COLO829 (cell line): ENCODE measurements at regions not wholly inside any gene's neighbourhood (a gene's known extent, or its start where the extent isn't known, plus 50 kb on each side); places are given as distances from the start of the nearest gene placed in this dataset.
"Not testable (repeated sequence)": the region's sequence is repeated elsewhere in the genome, so short reads cannot be mapped to it uniquely, and the experiment has no call there.

Experiments used
- DNase-seq: peaks from one replicate; pipeline ENCODE4 v3.0.0; 2012; ENCODE audit warnings: low spot score

GRCh38 chr15:46960581-46960980, 756.7 kb upstream of the SEMA6D start:
- DNase-seq, result no peak

- no peak for DNase-seq
Measured at GRCh38 chr15:46961795-46962194, 755.5 kb upstream of the SEMA6D start.

GRCh38 chr15:46988055-46988454, 729.2 kb upstream of the SEMA6D start:
- DNase-seq, result not testable (repeated sequence)

- no peak for DNase-seq
Measured at GRCh38 chr15:46996359-46996758, 720.9 kb upstream of the SEMA6D start.

DNA sequence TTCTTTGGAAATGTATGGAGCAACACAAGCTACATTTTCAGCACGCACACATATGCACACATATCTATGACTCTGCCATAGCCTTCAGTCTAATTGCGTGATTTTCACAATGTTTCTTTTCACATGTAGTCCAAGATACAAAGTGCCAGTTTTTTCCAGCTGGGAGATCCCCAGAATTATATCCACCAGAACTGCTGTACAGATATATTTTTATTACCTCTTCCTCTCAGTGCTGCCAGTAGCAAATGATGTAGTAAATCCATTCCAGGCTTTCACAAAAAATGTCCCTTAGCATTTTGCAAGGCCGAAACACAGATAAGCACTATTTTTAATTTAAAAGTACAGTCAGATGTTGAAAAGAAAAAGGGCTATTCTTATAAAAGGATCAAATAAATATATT, 719.8 kb upstream of the SEMA6D start:
- DNase-seq, result no peak

DNA sequence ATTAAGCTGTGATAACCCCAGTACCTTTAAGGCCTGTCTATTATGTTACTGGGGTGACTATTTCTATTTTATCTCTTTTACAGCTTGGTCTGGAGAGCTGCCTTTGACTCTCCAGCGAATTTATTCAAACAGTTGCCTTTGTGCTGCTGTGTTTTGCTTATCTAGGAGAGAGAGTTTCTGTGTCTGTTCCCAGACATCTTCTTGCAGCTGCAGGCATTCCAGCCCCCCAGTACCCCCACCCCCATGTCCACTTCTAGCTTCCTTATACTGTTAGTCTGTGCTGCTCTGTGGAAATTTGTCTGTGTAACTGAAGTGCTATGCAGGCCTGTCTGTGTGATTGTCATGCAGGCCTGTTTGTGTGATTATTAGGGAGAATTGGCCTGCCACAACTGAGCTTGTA, 713.7 kb upstream of the SEMA6D start:
- no peak for DNase-seq

GRCh38 chr15:47013446-47013845, 703.9 kb upstream of the SEMA6D start:
- no peak for DNase-seq

DNA sequence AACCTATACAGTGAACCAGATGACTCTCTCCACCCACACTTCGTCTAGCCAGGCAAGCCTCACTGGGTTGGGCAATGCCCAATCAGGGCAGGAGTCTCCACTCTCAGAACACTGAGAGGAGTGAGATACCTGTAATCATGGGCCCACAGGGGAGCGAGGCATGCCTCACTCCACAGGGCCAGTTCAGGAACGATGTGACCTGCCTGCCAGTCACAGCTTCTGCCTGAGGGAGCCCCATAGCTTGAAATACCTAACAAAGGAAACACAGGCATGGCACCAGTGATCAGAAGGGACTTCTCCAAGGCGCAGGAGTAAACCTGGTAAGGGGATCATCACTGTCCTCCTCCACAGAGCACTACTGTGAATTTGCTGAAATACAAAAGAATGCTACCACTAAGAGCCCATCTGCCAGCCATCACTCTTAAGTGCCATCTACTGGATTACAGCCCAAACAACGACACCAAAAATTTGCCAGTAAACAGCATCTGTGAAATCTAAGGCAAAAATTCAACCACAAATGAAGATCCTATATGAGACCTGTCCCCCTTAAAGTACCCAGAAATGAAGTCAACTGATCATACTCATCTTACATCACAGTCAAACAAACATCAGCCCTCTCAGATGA, 689.9 kb upstream of the SEMA6D start:
- no peak for DNase-seq

DNA sequence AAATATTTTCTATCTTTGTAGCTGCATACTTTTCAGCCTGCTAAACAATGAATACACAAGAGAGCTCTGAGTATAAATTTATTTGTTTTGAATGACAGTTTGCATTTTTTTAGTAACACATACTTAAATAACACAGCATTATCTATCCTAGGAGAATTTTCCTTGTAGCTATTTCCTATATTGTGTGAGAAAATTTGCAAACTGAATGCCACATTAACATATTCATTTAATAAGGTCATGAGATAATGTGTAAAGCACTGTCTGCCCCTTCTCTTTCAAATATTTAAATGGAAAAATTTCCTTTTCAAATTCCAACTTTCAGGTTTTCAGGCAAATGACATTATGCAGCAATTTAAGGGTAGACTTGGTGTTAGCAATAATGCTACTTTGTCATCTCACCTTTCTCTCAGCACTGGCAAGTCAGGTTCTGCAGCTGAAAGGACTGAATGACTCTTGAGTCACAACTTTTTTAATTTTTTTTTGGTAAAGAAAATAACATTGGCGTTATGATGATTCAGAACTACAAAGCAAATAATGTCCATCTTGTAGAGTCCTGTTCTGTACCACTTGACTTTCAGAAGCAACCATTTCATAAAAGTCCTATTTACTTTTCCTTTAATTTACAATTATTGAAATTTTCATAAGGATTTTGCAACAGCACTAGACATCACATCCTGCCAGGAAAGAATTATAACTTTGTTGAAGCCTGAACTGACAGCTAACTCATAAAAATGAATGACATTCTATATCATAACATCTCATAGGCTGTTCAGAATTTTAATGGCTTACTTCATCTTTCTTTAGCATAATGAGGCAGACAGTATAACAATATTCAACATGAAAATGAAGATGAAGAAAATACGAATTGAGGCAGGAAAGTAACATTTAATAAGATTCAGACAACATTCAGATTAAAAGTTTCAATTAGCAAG, 681.6 kb upstream of the SEMA6D start:
- DNase-seq, result no peak

GRCh38 chr15:47037003-47037402, 680.3 kb upstream of the SEMA6D start:
- no peak for DNase-seq

- no peak for DNase-seq
Measured at GRCh38 chr15:47039225-47039624, 678.1 kb upstream of the SEMA6D start.

DNA sequence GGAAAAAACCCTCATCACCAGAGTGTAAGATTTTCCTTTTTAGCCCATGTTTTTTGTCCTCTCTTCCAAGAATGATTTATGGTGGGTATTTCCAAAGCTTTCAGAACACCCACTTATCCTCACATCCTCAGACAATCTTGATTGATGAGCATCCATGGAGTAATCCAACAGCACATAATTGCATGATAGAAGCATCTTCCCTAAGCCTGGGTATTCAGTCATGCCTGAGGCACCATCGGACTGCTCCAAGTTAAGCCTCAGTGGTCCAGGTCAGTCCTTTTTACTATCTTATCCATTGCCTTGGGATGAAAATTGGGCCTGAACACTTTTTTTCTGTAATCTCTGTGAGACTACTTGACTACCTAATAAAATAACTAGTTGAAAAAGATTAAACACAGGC, 676.0 kb upstream of the SEMA6D start:
- DNase-seq, result no peak

DNA sequence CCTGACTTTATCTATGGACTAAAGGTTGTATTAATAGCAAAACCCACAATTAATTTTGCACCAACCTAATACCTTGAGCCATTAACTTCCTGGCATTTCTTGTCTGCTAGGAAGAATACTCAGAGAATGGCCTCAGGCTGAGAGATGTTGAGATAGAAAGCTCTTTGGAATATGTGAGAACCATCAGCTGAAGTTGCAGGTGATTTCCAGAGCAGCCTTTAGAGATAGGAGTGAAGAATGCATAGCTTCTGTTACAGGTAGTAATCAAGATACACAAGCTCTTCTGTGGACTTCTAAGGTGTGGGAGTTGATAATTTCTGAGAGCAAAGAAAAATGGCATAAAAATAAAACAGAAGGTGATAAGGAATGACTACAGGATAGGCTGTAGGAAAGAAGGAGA, 669.3 kb upstream of the SEMA6D start:
- not testable (repeated sequence) for DNase-seq

DNA sequence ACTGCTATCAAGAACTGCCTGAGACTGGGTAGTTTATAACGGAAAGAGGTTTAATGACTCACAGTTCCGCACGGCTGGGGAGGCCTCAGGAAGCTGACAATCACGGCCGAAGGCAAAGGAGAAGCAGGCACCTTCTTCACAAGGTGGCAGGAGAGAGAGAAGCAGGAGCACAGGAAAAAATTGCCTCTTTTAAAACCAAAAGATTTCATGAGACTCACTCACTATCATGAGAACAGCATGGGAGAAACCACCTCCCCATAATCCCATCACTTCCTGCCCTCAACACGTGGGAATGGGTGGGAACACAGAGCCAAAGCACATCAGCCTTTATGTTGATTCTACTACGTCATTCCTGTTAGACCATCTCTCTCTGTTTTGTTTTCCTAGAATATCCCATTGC, 650.9 kb upstream of the SEMA6D start:
- no peak for DNase-seq

GRCh38 chr15:47077846-47078245, 639.5 kb upstream of the SEMA6D start:
- DNase-seq, result not testable (repeated sequence)

- DNase-seq, result no peak
Measured at GRCh38 chr15:47095833-47096232, 621.5 kb upstream of the SEMA6D start.

DNA sequence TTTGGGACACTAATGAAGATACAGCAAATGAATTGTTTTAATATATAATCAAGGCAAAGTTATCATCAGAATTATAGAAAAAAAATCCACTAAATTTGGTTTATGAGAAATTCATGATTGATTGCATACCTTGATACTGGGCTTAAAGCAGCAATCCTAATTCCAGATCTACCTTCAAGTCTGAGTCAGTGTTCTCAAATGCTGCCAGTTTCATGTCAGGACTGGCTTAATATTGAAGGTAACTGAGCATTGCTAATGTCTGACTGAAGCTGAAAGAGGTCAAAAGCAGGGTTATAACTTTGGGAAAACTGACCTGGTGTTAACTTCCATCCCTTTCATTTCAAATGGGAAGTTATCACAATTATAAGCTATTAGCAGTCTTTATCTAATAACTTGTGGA, 618.8 kb upstream of the SEMA6D start:
- DNase-seq, result not testable (repeated sequence)

- not testable (repeated sequence) for DNase-seq
Measured at GRCh38 chr15:47099801-47100200, 617.5 kb upstream of the SEMA6D start.

DNA sequence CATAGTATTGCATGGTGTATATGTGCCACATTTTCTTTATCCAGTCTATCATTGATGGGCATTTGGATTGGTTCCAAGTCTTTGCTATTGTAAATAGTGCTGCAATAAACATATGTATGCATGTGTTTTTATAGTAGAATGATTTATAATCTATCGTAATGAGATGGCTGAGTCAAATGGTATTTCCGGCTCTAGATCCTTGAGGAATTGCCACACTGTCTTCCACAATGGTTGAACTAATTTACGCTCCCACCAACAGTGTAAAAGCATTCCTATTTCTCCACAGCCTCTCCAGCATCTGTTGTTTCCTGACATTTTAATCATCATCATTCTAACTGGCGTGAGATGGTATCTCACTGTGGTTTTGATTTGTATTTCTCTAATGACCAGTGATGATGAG, 608.5 kb upstream of the SEMA6D start:
- DNase-seq, result not testable (repeated sequence)

- DNase-seq, result no peak
Measured at GRCh38 chr15:47116698-47117097, 600.6 kb upstream of the SEMA6D start.

GRCh38 chr15:47119349-47119748, 598.0 kb upstream of the SEMA6D start:
- no peak for DNase-seq

DNA sequence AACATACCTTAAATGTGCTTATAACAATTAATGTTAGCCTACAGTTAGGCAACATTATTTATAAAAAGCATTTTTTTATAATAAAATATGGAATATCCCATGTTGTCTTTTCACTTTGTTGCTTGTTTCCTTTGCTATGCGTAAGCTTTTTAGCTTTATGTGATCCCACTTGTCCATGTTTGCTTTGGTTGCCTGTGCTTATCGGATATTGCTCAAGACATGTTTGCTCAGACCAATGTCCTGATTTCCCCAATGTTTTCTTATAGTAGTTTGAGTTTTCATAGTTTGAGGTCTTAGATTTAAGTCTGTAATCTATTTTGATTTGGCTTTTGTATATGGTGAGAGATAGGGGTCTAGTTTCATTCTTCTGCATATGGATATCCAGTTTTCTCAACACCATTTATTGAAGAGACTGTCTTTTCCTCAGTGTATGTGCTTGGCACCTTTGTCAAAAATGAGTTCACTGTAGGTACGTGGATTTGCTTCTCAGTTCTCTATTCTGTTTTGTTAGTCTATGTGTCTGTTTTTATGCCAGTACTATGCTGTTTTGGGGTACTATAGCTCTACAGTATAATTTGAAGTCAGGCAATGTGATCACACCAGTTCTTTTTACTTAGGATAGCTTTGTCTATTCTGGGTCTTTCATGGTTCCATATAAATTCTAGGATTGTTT, 592.7 kb upstream of the SEMA6D start:
- no peak for DNase-seq

DNA sequence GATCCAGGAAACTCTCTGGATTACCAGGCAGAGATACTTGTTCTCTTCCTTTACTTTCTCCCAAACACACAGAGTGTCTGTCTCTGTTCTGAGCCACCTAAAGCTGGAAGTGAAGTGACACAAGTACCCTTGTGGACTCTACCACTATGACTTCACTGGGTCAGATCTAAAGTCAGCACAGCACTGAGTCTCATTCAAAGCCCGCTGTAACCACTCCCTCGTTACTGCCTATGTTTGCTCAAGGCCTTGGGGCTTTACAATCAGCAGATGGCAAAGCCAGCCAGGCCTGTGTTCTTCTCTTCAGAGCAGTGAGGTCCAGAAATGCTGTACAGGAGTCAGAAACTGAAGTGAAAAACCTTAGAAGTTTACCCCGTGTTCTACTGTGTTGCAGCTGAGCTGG, 588.3 kb upstream of the SEMA6D start:
- no peak for DNase-seq
